SU-DHL-6 (cell line): ENCODE measurements at regions not wholly inside any gene's neighbourhood (a gene's known extent, or its start where the extent isn't known, plus 50 kb on each side); places are given as distances from the start of the nearest gene placed in this dataset.
"Not testable (repeated sequence)": the region's sequence is repeated elsewhere in the genome, so short reads cannot be mapped to it uniquely, and the experiment has no call there.

Source experiments
- H2AFZ ChIP-seq: fragments of 200-600 bp; sonication (generic); 2 replicates; pipeline ENCODE4 v1.6.1; 2014; ENCODE audit warnings: low read depth, mild to moderate bottlenecking, moderate library complexity, mixed read lengths, antibody characterized with exemption, low read length; ENCODE audit not compliant: severe bottlenecking
- H3F3A ChIP-seq: fragments of 200-600 bp; shearing (Covaris generic); 2 replicates; pipeline ENCODE4 v1.6.0; 2016; ENCODE audit warnings: antibody characterized with exemption, mild to moderate bottlenecking; ENCODE audit not compliant: insufficient read depth
- H3K27ac ChIP-seq: fragments of 200-600 bp; sonication (generic); 2 replicates; pipeline ENCODE4 v1.5.1; 2016; ENCODE audit warnings: low read depth, mild to moderate bottlenecking, low read length, moderate library complexity, mixed read lengths
- H3K27me3 ChIP-seq: fragments of 200-600 bp; sonication (generic), shearing (Covaris generic); 2 replicates; pipeline ENCODE4 v1.6.0; 2014; ENCODE audit warnings: mild to moderate bottlenecking, low read length
- H3K36me3 ChIP-seq: fragments of 200-600 bp; sonication (generic); 2 replicates; pipeline ENCODE4 v1.6.1; 2014; ENCODE audit warnings: mild to moderate bottlenecking, low read length, mixed read lengths
- H3K4me2 ChIP-seq: fragments of 300-600, 200-600 bp; shearing (Covaris generic), sonication (generic); 2 replicates; pipeline ENCODE4 v1.6.0; 2014; ENCODE audit warnings: low read length, low read depth, mild to moderate bottlenecking; ENCODE audit not compliant: poor library complexity, severe bottlenecking
- H3K4me3 ChIP-seq: fragments of 200-600 bp; sonication (generic); 2 replicates; pipeline ENCODE4 v1.5.1; 2014; ENCODE audit warnings: antibody characterized with exemption, low read length, mild to moderate bottlenecking, mixed read lengths; ENCODE audit not compliant: insufficient read depth, poor library complexity, severe bottlenecking
- H3K79me2 ChIP-seq: fragments of 200-600 bp; sonication (generic); 2 replicates; pipeline ENCODE4 v1.6.1; 2014; ENCODE audit warnings: mild to moderate bottlenecking, low read length, moderate library complexity; ENCODE audit not compliant: insufficient read depth
- H3K9ac ChIP-seq: fragments of 200-600 bp; sonication (generic); 2 replicates; pipeline ENCODE4 v1.7.0; 2014; ENCODE audit warnings: mild to moderate bottlenecking, low read length
- H3K9me2 ChIP-seq: fragments of 200-600 bp; sonication (generic); replicated peaks from 2 replicates; pipeline ENCODE4 v1.6.1; 2014; ENCODE audit warnings: low read length; ENCODE audit not compliant: insufficient read depth
- H3K9me3 ChIP-seq: fragments of 200-600 bp; sonication (generic); 2 replicates; pipeline ENCODE4 v1.6.1; 2014; ENCODE audit warnings: low read length, mixed read lengths; ENCODE audit not compliant: insufficient read depth
- H4K20me1 ChIP-seq: fragments of 200-600 bp; sonication (generic); 2 replicates; pipeline ENCODE4 v1.6.1; 2014; ENCODE audit warnings: low read depth, mild to moderate bottlenecking, antibody characterized with exemption, low read length, moderate library complexity, mixed read lengths
- EZH2phosphoT487 ChIP-seq: fragments of 200-600 bp; sonication (generic), shearing (Covaris generic); conservative IDR thresholded peaks from 2 replicates; pipeline ENCODE4 v1.6.1; 2018; ENCODE audit warnings: mild to moderate bottlenecking, antibody characterized with exemption, low read length, moderate library complexity, mixed read lengths
- TF ChIP-seq, protein P1 (sequence below): fragments of 200-600 bp; sonication (generic); IDR thresholded peaks from one replicate; pipeline ENCODE4 v1.5.1; 2017; ENCODE audit warnings: antibody characterized with exemption, mild to moderate bottlenecking, low read length, moderate library complexity; ENCODE audit not compliant: insufficient read depth, poor library complexity, severe bottlenecking

- H3K9me2 ChIP-seq: no peaks in the 10 kb centered on the region
- no peaks in the 10 kb centered on the region for H3K36me3 ChIP-seq
- no peak overlapping the region for H2AFZ ChIP-seq
- H3K27me3 ChIP-seq: no peaks in the 10 kb centered on the region
- H3K9me3 ChIP-seq: no peaks in the 10 kb centered on the region
- no peak overlapping the region for H3K9ac ChIP-seq
- no peaks in the 10 kb centered on the region for H3K79me2 ChIP-seq
- no peak overlapping the region for H3K4me3 ChIP-seq
- no peak overlapping the region for H3K4me2 ChIP-seq
- H4K20me1 ChIP-seq: no peaks in the 10 kb centered on the region
- H3K27ac ChIP-seq: no peak overlapping the region
- no peak for TF ChIP-seq EZH2phosphoT487
- TF ChIP-seq, protein P1, sequence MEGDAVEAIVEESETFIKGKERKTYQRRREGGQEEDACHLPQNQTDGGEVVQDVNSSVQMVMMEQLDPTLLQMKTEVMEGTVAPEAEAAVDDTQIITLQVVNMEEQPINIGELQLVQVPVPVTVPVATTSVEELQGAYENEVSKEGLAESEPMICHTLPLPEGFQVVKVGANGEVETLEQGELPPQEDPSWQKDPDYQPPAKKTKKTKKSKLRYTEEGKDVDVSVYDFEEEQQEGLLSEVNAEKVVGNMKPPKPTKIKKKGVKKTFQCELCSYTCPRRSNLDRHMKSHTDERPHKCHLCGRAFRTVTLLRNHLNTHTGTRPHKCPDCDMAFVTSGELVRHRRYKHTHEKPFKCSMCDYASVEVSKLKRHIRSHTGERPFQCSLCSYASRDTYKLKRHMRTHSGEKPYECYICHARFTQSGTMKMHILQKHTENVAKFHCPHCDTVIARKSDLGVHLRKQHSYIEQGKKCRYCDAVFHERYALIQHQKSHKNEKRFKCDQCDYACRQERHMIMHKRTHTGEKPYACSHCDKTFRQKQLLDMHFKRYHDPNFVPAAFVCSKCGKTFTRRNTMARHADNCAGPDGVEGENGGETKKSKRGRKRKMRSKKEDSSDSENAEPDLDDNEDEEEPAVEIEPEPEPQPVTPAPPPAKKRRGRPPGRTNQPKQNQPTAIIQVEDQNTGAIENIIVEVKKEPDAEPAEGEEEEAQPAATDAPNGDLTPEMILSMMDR: no peak
- H3F3A ChIP-seq: no peaks in the 10 kb centered on the region
Observed at GRCh38 chr15:35958975-35959374, 413.0 kb upstream of the DPH6 start.

GRCh38 chr15:35963326-35963725 is 417.4 kb upstream of the DPH6 start:
- Histone ChIP-seq H2AFZ (no peak overlapping the region), H3K36me3 (no peaks in the 10 kb centered on the region), H3K9me2 (no peaks in the 10 kb centered on the region), H3K79me2 (no peaks in the 10 kb centered on the region), H3K9me3 (no peaks in the 10 kb centered on the region), H3K4me2 (no peak overlapping the region), H3K27me3 (no peaks in the 10 kb centered on the region), H3F3A (no peaks in the 10 kb centered on the region), H3K27ac (no peak overlapping the region), H3K9ac (no peak overlapping the region), H4K20me1 (no peaks in the 10 kb centered on the region), H3K4me3 (no peak overlapping the region)
- TF ChIP-seq EZH2phosphoT487: no peak
- TF ChIP-seq, protein P1: no peak

DNA sequence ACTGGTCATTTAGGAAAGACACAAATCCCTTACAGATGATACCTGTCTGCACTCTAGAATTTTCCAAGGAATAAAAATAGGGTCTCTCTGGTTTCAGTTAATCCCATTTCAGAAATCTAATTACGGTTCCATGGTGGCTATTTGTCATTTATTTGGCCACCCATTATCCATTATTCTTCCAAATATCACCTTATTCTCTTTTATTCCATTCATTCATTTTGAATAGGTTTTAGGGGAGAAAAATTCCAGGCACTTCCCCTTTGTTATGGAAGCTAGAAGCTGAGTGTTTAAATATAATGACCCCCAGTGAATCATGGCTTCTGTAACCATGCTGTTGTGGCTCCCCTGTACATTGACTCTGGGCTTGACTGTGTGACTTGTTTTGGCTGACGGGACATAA is 420.8 kb upstream of the DPH6 start:
- Histone ChIP-seq H3K9me2 (no peaks in the 10 kb centered on the region), H3K36me3 (no peaks in the 10 kb centered on the region), H3K4me3 (no peak overlapping the region), H2AFZ (no peak overlapping the region), H3K4me2 (no peak overlapping the region), H3K27ac (no peak overlapping the region), H3K9ac (no peak overlapping the region), H3K27me3 (no peaks in the 10 kb centered on the region), H4K20me1 (no peaks in the 10 kb centered on the region), H3K9me3 (no peaks in the 10 kb centered on the region), H3K79me2 (no peaks in the 10 kb centered on the region), H3F3A (no peaks in the 10 kb centered on the region)
- TF ChIP-seq EZH2phosphoT487: no peak
- TF ChIP-seq, protein P1: no peak

DNA sequence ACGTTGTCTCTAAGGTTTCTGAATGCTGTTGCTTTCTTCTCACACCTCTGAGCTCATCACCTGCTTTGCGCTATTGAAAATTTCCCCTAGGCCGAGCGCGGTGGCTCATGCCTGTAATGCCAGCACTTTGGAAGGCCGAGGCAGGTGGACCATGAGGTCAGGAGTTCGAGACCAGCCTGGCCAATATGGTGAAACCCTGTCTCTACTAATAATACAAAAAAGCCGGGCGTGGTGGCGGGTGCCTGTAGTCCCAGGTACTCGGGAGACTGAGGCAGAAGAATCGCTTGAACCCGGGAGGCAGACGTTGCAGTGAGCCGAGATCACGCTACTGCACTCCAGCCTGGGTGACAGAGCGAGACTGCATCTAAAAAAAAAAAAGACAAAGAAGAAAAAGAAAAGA is 422.0 kb upstream of the DPH6 start:
- H3K4me3 ChIP-seq, H3K27me3 ChIP-seq, H3K4me2 ChIP-seq, H3K9me2 ChIP-seq, H2AFZ ChIP-seq, H3K36me3 ChIP-seq, H3F3A ChIP-seq, H4K20me1 ChIP-seq, H3K9me3 ChIP-seq, H3K9ac ChIP-seq, H3K27ac ChIP-seq, H3K79me2 ChIP-seq: not testable (repeated sequence)
